ENCODE measurements at regions not wholly inside any gene's neighbourhood (a gene's known extent, or its start where the extent isn't known, plus 50 kb on each side); places are given as distances from the start of the nearest gene placed in this dataset.

- no peak for ATAC-seq
These were observed 476.8 kb downstream of the MBD2 start for GRCh38 chr18:53747663-53748160.

GRCh38 chr18:53747210-53747609, 477.3 kb downstream of the MBD2 start:
- ATAC-seq = no peak

GRCh38 chr18:53745986-53746385, 478.5 kb downstream of the MBD2 start:
- ATAC-seq = no peak

- ATAC-seq = no peak
These were observed 479.1 kb downstream of the MBD2 start for GRCh38 chr18:53745224-53745967.

- ATAC-seq = no peak
These were observed 484.8 kb downstream of the MBD2 start for GRCh38 chr18:53739700-53740099.

GRCh38 chr18:53735526-53735925, 488.9 kb downstream of the MBD2 start:
- no peak for ATAC-seq

GRCh38 chr18:53715243-53715853, 509.1 kb downstream of the MBD2 start:
- no peak for ATAC-seq

- no peak for ATAC-seq
These were observed 514.4 kb downstream of the MBD2 start for GRCh38 chr18:53710080-53710479.

- ATAC-seq = no peak
These were observed 522.0 kb downstream of the MBD2 start for GRCh38 chr18:53702480-53702879.

GRCh38 chr18:53701697-53702096, 522.8 kb downstream of the MBD2 start:
- no peak for ATAC-seq

GRCh38 chr18:53698907-53699306, 525.6 kb downstream of the MBD2 start:
- no peak for ATAC-seq

- ATAC-seq = no peak
These were observed 534.6 kb downstream of the MBD2 start for GRCh38 chr18:53689886-53690285.

- ATAC-seq = no peak
These were observed 537.5 kb downstream of the MBD2 start for GRCh38 chr18:53686965-53687364.

GRCh38 chr18:53682796-53683195, 541.7 kb downstream of the MBD2 start:
- ATAC-seq = no peak

GRCh38 chr18:53677480-53677879, 547.0 kb downstream of the MBD2 start:
- no peak for ATAC-seq

GRCh38 chr18:53665701-53666100, 558.8 kb downstream of the MBD2 start:
- no peak for ATAC-seq

GRCh38 chr18:53664575-53664974, 559.9 kb downstream of the MBD2 start:
- ATAC-seq = no peak

- no peak for ATAC-seq
These were observed 564.2 kb downstream of the MBD2 start for GRCh38 chr18:53660306-53660705.

GRCh38 chr18:53657257-53657656, 567.2 kb downstream of the MBD2 start:
- ATAC-seq = no peak

- ATAC-seq = no peak
These were observed 574.8 kb downstream of the MBD2 start for GRCh38 chr18:53649621-53650020.

GRCh38 chr18:53644799-53645471, 579.5 kb downstream of the MBD2 start:
- ATAC-seq = no peak

GRCh38 chr18:53639687-53640086, 584.8 kb downstream of the MBD2 start:
- no peak for ATAC-seq

- ATAC-seq = no peak
These were observed 595.1 kb downstream of the MBD2 start for GRCh38 chr18:53629337-53629736.
